ENCODE measurements at regions not wholly inside any gene's neighbourhood (a gene's known extent, or its start where the extent isn't known, plus 50 kb on each side); places are given as distances from the start of the nearest gene placed in this dataset.

DNA sequence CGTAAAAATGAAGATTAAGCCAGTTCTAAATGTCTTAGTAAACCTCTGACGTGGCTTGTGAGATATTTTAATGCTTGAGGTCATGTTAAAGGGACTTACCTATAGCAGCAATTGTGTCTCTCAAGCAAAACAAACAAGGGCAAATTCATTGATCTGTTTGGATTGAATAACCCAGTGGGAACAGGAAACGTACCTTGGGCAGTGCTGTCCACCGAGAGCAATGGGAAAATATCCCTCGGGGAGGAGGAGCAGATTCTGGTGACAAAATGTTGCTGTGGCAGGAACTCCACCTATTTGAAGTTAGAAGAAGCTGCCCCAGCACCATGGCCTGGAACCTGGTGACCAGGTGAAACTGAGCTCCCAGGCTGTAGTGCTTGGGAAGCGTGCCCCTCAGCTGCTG lies 107.1 kb upstream of the FZD8 start:
- no peak for DNase-seq (ENCODE audit: extremely low read depth, insufficient read length)
- Histone ChIP-seq H3K36me3 (ENCODE audit: control insufficient read depth, insufficient read depth, low read length) (no peaks in the 10 kb centered on the region), H3K27me3 (replicated peaks; ENCODE audit: control insufficient read depth, insufficient read depth, low read length) (no peaks in the 10 kb centered on the region), H3K4me3 (replicated peaks; ENCODE audit: low read depth, low read length) (no peak overlapping the region)
- TF ChIP-seq CTCF (IDR thresholded peaks at IDR 0.05; ENCODE audit: insufficient read depth, low read length, poor library complexity, severe bottlenecking): no peak

GRCh38 chr10:35745617-35746403 lies 103.7 kb upstream of the FZD8 start:
- no peak for DNase-seq (ENCODE audit: extremely low read depth, insufficient read length)
- Histone ChIP-seq H3K4me3 (replicated peaks; ENCODE audit: low read depth, low read length) (no peak overlapping the region), H3K27me3 (replicated peaks; ENCODE audit: control insufficient read depth, insufficient read depth, low read length) (no peaks in the 10 kb centered on the region), H3K36me3 (ENCODE audit: control insufficient read depth, insufficient read depth, low read length) (no peaks in the 10 kb centered on the region)
- TF ChIP-seq CTCF (IDR thresholded peaks at IDR 0.05; ENCODE audit: insufficient read depth, low read length, poor library complexity, severe bottlenecking): no peak

GRCh38 chr10:35743851-35744250 lies 101.8 kb upstream of the FZD8 start:
- no peaks in the 10 kb centered on the region for H3K27me3 ChIP-seq (replicated peaks; ENCODE audit: control insufficient read depth, insufficient read depth, low read length)
- DNase-seq (ENCODE audit: extremely low read depth, insufficient read length): no peak
- TF ChIP-seq CTCF (IDR thresholded peaks at IDR 0.05; ENCODE audit: insufficient read depth, low read length, poor library complexity, severe bottlenecking): no peak
- no peak overlapping the region for H3K4me3 ChIP-seq (replicated peaks; ENCODE audit: low read depth, low read length)
- no peaks in the 10 kb centered on the region for H3K36me3 ChIP-seq (ENCODE audit: control insufficient read depth, insufficient read depth, low read length)

DNA sequence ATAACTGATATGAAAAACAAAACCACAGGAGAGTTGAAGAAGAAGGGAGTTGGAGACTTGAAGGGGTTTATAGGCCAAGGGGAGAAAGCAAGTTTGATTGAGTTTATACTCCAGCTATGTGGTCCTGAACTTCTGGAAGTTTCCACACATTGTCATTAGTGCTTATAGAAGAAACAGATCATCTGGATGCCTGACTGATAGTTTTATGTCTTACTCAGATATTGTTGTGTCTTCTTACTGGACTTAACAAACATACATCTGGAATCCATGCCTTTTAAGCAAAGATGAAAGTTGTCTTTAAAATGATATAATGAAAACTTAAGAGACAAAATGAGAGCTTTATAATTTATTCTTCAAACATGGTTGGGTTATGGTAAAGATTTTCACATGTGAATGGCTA lies 101.3 kb upstream of the FZD8 start:
- no peak for DNase-seq (ENCODE audit: extremely low read depth, insufficient read length)
- Histone ChIP-seq H3K27me3 (replicated peaks; ENCODE audit: control insufficient read depth, insufficient read depth, low read length) (no peaks in the 10 kb centered on the region), H3K36me3 (ENCODE audit: control insufficient read depth, insufficient read depth, low read length) (no peaks in the 10 kb centered on the region), H3K4me3 (replicated peaks; ENCODE audit: low read depth, low read length) (no peak overlapping the region)
- TF ChIP-seq CTCF (IDR thresholded peaks at IDR 0.05; ENCODE audit: insufficient read depth, low read length, poor library complexity, severe bottlenecking): no peak

GRCh38 chr10:35739998-35740397 lies 97.9 kb upstream of the FZD8 start:
- no peak for TF ChIP-seq CTCF (IDR thresholded peaks at IDR 0.05; ENCODE audit: insufficient read depth, low read length, poor library complexity, severe bottlenecking)
- Histone ChIP-seq H3K27me3 (replicated peaks; ENCODE audit: control insufficient read depth, insufficient read depth, low read length) (no peaks in the 10 kb centered on the region), H3K4me3 (replicated peaks; ENCODE audit: low read depth, low read length) (no peak overlapping the region), H3K36me3 (ENCODE audit: control insufficient read depth, insufficient read depth, low read length) (no peaks in the 10 kb centered on the region)
- DNase-seq (ENCODE audit: extremely low read depth, insufficient read length): no peak

- no peak overlapping the region for H3K4me3 ChIP-seq (replicated peaks; ENCODE audit: low read depth, low read length)
- TF ChIP-seq CTCF (IDR thresholded peaks at IDR 0.05; ENCODE audit: insufficient read depth, low read length, poor library complexity, severe bottlenecking): no peak
- no peak for DNase-seq (ENCODE audit: extremely low read depth, insufficient read length)
- H3K27me3 ChIP-seq (replicated peaks; ENCODE audit: control insufficient read depth, insufficient read depth, low read length): no peaks in the 10 kb centered on the region
- H3K36me3 ChIP-seq (ENCODE audit: control insufficient read depth, insufficient read depth, low read length): no peaks in the 10 kb centered on the region
These were observed 93.3 kb upstream of the FZD8 start for GRCh38 chr10:35735412-35735811.
